Right kidney (tissue), 1 donor: ENCODE measurements at regions not wholly inside any gene's neighbourhood (a gene's known extent, or its start where the extent isn't known, plus 50 kb on each side); places are given as distances from the start of the nearest gene placed in this dataset.

Source experiments
- DNase-seq: peaks from one replicate; pipeline ENCODE4 v3.0.0-alpha.2; 2016

- no peak for DNase-seq
These were observed 376.8 kb downstream of the BCOR start for GRCh38 chrX:39720945-39721344.

- DNase-seq = no peak
These were observed 376.0 kb downstream of the BCOR start for GRCh38 chrX:39721566-39722279.

GRCh38 chrX:39724544-39724943, 373.2 kb downstream of the BCOR start:
- DNase-seq = no peak

- DNase-seq = no peak
These were observed 372.6 kb downstream of the BCOR start for GRCh38 chrX:39725114-39725513.

GRCh38 chrX:39725928-39726619, 371.7 kb downstream of the BCOR start:
- no peak for DNase-seq

- DNase-seq = no peak
These were observed 371.0 kb downstream of the BCOR start for GRCh38 chrX:39726771-39727170.

- no peak for DNase-seq
These were observed 369.7 kb downstream of the BCOR start for GRCh38 chrX:39728025-39728424.

- no peak for DNase-seq
These were observed 368.7 kb downstream of the BCOR start for GRCh38 chrX:39728852-39729598.

- no peak for DNase-seq
These were observed 367.6 kb downstream of the BCOR start for GRCh38 chrX:39729981-39730661.

GRCh38 chrX:39730662-39731329, 367.0 kb downstream of the BCOR start:
- peak; percentile 60 for DNase-seq

GRCh38 chrX:39731330-39731667, 366.5 kb downstream of the BCOR start:
- DNase-seq = no peak

- no peak for DNase-seq
These were observed 366.0 kb downstream of the BCOR start for GRCh38 chrX:39731735-39732134.

GRCh38 chrX:39733745-39734144, 364.0 kb downstream of the BCOR start:
- DNase-seq = no peak

- DNase-seq = no peak
These were observed 363.5 kb downstream of the BCOR start for GRCh38 chrX:39734174-39734776.

- no peak for DNase-seq
These were observed 361.2 kb downstream of the BCOR start for GRCh38 chrX:39736216-39737211.

- no peak for DNase-seq
These were observed 358.2 kb downstream of the BCOR start for GRCh38 chrX:39739585-39739984.

- DNase-seq = no peak
These were observed 357.7 kb downstream of the BCOR start for GRCh38 chrX:39740078-39740477.

GRCh38 chrX:39741904-39742303, 355.9 kb downstream of the BCOR start:
- DNase-seq = no peak

- no peak for DNase-seq
These were observed 351.9 kb downstream of the BCOR start for GRCh38 chrX:39745818-39746217.

GRCh38 chrX:39749135-39749534, 348.6 kb downstream of the BCOR start:
- DNase-seq = no peak

- no peak for DNase-seq
These were observed 348.0 kb downstream of the BCOR start for GRCh38 chrX:39749728-39750127.
